ENCODE measurements at regions not wholly inside any gene's neighbourhood (a gene's known extent, or its start where the extent isn't known, plus 50 kb on each side); places are given as distances from the start of the nearest gene placed in this dataset.
"Not testable (repeated sequence)": the region's sequence is repeated elsewhere in the genome, so short reads cannot be mapped to it uniquely, and the experiment has no call there.

DNA sequence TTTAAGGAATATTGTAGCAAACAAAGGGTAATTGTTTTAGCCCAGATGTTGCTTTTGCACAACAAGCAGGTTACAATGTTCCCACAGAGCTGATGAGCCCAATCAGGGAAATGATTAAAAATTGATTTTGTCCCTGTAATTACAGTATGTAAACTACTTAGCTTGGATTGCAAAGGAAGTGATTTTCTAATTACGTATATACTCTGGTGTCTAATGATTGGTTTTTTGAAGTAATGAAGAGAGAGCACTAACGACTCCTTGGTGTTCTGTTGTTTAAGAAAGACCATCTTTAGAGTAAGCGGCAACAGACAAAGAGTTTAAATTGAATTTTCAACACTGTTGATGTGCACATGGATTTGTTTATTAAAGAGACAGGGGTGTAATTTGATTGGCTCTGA lies 95.3 kb upstream of the ZNF536 start:
- no peak for DNase-seq (ENCODE audit: low read depth)

DNA sequence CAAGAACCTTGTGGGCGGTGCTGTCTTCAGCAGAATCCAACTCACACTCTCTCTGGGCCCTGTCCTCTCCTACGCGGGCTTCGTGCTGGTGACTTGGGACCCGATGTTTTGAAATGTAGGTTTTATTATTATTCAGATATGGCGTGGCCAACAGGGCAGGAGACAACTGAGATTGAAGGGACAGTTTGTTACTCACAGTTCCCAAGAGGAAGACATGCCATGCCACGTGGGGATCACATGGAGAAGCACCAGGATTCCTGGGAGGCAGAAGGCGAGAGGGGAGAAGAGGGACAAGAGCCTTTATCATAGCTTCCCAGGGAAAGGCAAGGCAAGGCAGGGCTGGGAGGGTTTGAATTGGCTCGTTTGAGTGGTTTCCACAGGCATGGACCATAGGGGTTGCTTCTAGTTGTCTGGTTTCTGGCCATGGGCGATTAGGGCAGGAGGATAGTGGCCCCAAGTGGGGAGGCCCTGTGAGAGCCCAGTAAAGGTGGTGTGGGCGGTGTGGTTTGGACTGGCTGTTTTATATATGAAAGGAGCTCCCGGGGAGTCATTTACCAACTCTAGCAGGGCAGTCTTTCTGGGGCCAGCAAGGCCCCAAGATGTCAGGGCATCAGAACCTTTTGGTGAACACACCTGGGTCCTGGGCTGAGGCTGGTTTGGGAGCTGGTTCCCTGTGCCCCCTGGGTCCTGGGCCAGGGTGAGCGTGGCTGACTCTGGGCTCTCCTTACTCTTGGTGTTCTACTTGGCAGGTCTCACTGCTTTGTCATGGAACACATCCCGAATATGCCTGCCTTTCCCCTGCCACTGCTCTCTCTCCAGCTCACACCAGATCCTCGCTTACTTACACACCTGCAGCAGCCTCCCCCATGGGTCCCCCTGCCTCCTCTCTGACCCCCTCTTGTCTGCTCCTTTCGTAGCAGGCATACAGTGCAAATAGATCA lies 94.0 kb upstream of the ZNF536 start:
- DNase-seq (ENCODE audit: low read depth): no peak

- DNase-seq (ENCODE audit: low read depth): no peak
Measured at GRCh38 chr19:30278882-30279254, 93.3 kb upstream of the ZNF536 start.

DNA sequence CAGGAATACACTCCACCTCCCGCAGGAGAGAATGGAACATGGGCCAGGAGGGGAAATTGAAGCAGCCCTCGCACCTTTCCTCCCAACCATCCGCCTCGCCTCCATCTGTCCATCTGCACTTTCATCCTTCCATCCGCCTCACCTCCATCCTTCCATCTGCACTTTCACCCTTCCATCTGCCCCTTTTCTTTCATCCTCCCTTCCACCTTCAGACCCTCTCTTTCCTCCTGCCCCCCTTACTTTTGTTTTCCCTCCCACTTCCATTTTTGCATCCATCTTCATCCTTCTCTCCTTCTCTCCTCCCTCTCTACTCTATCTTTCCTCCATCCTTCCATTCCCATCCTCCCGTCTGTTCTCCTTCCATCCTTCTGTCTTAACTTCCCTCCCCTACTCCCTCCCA lies 92.2 kb upstream of the ZNF536 start:
- no peak for DNase-seq (ENCODE audit: low read depth)

DNA sequence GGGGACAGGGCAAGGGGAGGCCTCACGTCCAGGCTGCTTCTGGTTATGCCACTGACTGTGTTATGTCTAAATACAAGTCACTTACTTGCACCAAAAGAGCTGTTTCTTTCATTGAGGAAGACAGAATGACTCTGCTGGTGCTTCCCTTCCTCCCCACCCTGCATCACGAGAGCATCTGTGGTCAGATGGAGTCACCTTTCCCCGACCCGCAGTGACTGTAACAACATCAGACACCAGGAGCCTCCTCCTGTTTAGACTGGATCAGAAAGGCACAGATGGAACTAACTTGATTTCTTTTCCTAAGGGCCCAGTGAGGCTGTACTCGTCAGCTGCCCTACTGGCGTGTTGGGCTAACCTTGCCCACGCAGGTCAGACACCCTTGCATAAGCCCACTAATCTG lies 90.3 kb upstream of the ZNF536 start:
- DNase-seq (ENCODE audit: low read depth): no peak

DNA sequence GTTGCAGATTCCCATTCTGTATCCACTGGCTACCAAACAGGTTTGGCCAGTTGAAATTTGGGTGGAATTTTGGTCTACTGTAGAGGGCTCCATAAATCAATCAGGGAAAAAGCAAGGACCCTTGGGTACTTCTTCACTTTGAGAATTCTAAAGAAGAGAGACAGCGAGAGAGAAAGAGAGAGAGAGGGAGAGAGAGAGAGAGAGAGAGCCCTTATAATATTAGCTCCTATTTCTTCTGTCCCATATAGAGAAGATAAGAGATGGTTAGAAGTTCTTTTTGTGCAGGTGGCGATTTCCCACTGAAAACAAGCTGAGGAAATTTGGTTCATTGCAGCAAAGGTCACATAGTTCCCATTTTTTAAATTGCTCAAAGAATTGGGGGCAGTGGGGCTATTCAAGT lies 88.6 kb upstream of the ZNF536 start:
- DNase-seq (ENCODE audit: low read depth): no peak

- DNase-seq (ENCODE audit: low read depth): no peak
Measured at GRCh38 chr19:30284209-30284608, 88.0 kb upstream of the ZNF536 start.

- DNase-seq (ENCODE audit: low read depth): no peak
Measured at GRCh38 chr19:30284885-30285284, 87.3 kb upstream of the ZNF536 start.

GRCh38 chr19:30286378-30286777 lies 85.8 kb upstream of the ZNF536 start:
- no peak for DNase-seq (ENCODE audit: low read depth)

DNA sequence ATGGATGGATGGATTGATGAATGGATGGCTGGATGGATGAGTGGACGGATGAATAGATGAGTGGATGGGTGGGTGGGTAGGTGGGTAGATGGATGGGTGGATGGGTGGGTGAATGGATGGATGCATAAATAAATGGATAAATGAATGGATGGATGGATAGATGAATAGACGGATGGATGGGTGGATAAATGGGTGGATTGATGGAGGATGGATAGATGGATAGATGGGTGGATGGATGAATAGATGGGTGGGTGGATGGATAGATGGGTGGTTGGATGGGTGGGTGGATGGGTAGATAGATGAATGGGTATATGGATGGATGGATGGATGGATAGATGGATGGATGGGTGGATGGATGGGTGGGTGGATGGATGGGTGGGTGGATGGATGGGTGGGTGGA lies 84.9 kb upstream of the ZNF536 start:
- no peak for DNase-seq (ENCODE audit: low read depth)

DNA sequence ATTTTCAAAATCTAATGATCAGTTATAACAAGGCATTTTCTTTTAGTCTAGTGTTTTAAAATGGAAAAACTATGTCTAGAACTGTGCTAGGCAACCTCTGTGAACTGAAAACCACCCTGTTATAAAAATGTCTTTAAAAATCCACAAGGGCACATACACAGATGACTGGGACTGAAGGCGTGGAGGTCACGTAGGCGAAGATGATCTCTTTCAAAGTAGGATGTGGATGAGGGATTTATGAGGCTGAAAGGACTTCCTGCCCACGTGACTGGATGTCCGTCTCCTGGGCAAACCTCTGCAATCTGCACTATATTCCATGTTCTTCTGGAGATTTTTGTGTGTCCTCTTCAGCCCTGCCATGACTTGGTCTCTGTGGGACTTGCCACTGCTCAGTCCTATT lies 84.2 kb upstream of the ZNF536 start:
- no peak for DNase-seq (ENCODE audit: low read depth)

DNA sequence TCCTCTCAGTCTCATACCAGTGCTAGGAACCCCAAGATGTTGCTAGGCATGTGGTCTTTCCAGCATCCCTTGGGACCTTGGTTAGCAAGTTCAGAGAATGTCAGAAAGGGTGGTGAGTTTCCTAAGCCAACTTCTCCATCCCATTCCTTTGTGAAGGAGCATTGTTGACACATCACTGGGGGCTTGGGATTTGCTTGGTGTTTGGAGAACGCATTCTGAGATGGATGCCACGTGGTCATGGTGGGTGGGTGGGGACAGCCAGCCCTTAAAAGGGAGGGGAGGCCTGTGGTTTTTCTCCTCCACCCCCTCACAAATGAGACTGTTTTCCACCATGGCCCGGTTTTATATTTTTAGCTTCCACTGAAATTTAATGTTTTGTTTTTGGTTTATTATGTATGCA lies 83.3 kb upstream of the ZNF536 start:
- no peak for DNase-seq (ENCODE audit: low read depth)

DNA sequence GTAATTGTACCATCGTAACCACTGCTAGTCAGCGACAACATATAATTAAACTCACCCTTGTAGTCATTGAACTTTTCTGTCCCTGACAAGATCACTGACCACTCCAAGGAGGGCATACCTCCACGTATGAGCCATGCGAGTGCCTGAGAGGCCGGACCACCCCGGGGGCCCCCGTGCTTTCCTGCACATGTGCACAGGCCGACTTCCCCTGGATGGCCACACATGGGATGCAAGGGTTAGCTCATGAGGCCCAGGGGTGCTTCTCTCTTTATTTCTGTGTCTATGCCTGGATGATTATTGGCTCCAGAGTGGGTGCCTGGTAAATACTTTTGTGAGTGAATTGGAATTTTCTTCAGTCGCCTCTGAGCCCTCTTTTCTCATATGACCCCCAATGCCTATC lies 82.8 kb upstream of the ZNF536 start:
- no peak for DNase-seq (ENCODE audit: low read depth)

DNA sequence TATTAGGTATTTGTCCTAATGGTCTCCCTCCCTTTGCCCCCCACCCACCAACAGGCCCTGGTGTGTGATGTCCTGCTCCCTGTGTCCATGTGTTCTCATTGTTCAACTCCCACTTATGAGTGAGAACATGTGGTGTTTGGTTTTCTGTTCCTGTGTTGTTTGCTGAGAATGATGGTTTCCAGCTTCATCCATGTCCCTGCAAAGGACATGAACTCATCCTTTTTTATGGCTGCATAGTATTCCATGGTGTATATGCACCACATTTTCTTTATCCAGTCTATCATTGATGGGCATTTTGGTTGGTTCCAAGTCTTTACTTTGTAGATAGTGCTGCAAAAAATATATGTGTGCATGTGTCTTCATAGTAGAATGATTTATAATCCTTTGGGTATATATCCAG lies 81.4 kb upstream of the ZNF536 start:
- not testable (repeated sequence) for DNase-seq (ENCODE audit: low read depth)

DNA sequence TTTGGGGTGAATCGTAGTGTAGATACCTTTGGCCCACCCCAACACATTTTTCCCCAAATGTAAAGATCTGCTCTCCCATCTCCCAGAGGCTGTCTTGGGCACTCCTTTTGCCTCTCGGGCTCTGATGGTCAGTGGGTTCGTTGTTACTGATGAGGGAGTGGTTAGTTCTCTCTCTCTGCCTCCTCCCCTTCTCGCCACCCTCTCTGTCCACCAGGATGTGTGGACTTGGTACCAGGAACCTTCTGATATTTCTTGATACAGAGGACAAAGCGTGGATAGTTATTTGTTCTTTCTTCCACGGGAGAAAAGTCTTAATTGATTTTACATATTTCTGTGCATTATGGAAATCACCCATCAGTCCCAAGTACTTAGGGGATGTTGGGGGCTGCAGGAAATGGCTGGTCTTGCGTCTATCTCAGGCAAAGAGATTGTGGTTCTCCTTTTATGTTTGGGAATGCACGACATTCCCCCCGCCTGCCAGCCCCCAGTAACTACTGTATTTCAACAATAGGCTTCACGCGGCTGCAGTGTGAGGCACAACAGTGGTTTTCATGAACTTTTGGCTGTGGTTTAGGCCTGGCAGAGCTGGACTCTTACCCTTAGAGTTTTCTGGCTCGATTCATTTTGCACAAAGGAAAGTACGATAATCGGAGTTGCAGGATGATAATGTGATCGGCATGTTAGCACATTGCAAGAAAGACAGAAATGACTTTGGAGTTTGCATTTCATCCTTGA lies 79.0 kb upstream of the ZNF536 start:
- DNase-seq (ENCODE audit: low read depth): no peak

- no peak for DNase-seq (ENCODE audit: low read depth)
Measured at GRCh38 chr19:30297969-30298368, 74.2 kb upstream of the ZNF536 start.

GRCh38 chr19:30303131-30303654 lies 69.0 kb upstream of the ZNF536 start:
- no peak for DNase-seq (ENCODE audit: low read depth)

DNA sequence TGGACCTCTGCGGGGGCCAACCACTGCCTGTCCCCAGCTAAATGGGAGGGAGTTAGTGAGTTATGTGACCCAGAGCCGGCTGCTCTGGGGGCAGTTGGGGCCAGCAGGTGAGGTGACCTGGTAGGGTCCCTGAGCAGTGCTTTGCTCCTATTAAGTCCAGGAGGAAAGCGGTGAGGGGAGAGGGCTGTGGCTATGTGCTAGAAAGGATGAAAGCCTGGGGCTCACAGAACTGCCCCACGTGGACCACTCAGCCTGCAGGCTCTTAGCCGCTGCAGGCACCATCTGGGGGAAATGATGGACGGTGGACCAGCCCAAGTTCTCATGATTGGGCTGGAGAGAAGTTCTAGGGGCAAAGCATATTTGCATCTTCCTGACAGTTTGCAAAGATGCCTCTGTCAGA lies 67.6 kb upstream of the ZNF536 start:
- no peak for DNase-seq (ENCODE audit: low read depth)

- no peak for DNase-seq (ENCODE audit: low read depth)
Measured at GRCh38 chr19:30305346-30306060, 66.7 kb upstream of the ZNF536 start.

DNA sequence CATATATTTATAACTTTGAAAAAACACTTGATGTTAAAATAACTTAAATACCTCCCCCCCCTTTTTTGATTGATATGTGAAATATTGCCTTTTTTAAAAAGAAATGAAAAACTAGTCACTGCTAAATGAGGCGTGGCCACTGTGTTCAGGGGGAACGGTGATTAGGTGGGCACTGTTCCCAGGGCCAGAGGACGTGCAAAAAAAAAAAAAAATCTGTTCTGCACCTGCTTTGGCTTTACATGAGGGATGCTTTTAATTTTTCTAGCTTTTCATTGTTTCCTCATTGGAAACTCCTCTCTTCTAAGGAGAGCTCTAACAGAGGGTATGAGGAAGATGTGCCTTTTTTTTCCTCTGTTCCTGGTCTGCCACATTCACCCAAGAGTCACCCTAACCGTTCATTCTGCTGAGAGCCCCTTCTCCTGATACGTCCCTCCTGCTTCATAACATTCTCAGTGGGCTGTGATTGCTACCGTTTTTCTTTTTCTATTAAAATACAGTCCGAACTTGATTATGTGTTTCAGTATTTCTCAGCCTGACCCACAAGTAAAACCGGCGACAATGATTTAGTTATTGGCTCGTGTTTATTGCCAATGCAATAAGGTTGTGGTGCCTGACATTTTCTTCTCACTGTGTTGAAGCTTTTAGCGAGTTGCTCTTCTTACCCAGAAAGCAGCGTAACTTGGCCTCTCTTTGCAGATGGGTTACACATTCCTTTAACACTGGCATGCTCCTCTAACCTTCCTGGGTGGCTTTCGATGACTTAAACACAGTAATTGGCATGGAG lies 64.8 kb upstream of the ZNF536 start:
- no peak for DNase-seq (ENCODE audit: low read depth)

DNA sequence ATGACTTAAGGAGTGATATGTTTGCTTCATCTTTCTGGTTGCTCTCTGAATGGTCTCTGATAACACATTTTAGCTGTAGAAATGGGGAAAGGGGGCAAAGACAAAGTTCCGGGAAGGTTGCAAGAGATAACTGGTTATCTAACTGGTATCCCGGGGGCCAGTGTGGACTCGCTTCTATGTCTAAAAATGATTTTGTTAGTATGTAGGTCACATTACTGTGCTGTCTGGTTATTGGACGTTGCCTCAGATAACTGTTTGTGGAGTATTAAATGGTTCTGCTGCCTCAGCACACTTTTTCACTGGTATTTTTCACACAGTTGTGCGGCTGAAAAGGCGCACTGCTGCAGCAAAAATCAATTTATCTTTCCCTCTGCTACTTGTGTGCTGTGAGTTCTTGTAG lies 63.0 kb upstream of the ZNF536 start:
- no peak for DNase-seq (ENCODE audit: low read depth)

All from HS-5 (cell line).